NCI-H524 treated with DMSO at 0.1 percent for 48 hours (cell line): ENCODE measurements at regions not wholly inside any gene's neighbourhood (a gene's known extent, or its start where the extent isn't known, plus 50 kb on each side); places are given as distances from the start of the nearest gene placed in this dataset.

Experiments used
- DNase-seq: peaks from one replicate; lab custom pipeline; 2025; lab: John Stamatoyannopoulos, UW

GRCh38 chr2:104444889-104445288 is 409.0 kb upstream of the POU3F3 start:
- DNase-seq, result no peak

GRCh38 chr2:104447831-104448434 is 406.0 kb upstream of the POU3F3 start:
- no peak for DNase-seq

GRCh38 chr2:104448661-104449440 is 405.1 kb upstream of the POU3F3 start:
- DNase-seq, result no peak

GRCh38 chr2:104452558-104452957 is 401.4 kb upstream of the POU3F3 start:
- no peak for DNase-seq

GRCh38 chr2:104462731-104463130 is 391.2 kb upstream of the POU3F3 start:
- no peak for DNase-seq

- DNase-seq, result no peak
These were observed 387.9 kb upstream of the POU3F3 start for GRCh38 chr2:104465981-104466380.

- no peak for DNase-seq
These were observed 385.1 kb upstream of the POU3F3 start for GRCh38 chr2:104468846-104469245.

GRCh38 chr2:104472076-104472475 is 381.8 kb upstream of the POU3F3 start:
- DNase-seq, result no peak

- no peak for DNase-seq
These were observed 380.4 kb upstream of the POU3F3 start for GRCh38 chr2:104473546-104473945.

GRCh38 chr2:104474716-104475115 is 379.2 kb upstream of the POU3F3 start:
- DNase-seq, result no peak

- DNase-seq, result no peak
These were observed 377.8 kb upstream of the POU3F3 start for GRCh38 chr2:104476075-104476474.

GRCh38 chr2:104476563-104476988 is 377.3 kb upstream of the POU3F3 start:
- DNase-seq, result no peak

- DNase-seq, result no peak
These were observed 372.6 kb upstream of the POU3F3 start for GRCh38 chr2:104481341-104481740.

- DNase-seq, result no peak
These were observed 366.5 kb upstream of the POU3F3 start for GRCh38 chr2:104487366-104487765.

- DNase-seq, result no peak
These were observed 360.2 kb upstream of the POU3F3 start for GRCh38 chr2:104493698-104494097.

GRCh38 chr2:104501342-104501741 is 352.6 kb upstream of the POU3F3 start:
- no peak for DNase-seq

GRCh38 chr2:104501929-104502328 is 352.0 kb upstream of the POU3F3 start:
- DNase-seq, result no peak

- DNase-seq, result no peak
These were observed 351.0 kb upstream of the POU3F3 start for GRCh38 chr2:104502901-104503300.

- no peak for DNase-seq
These were observed 349.4 kb upstream of the POU3F3 start for GRCh38 chr2:104504331-104505073.

- no peak for DNase-seq
These were observed 335.7 kb upstream of the POU3F3 start for GRCh38 chr2:104518256-104518655.

GRCh38 chr2:104521247-104521646 is 332.7 kb upstream of the POU3F3 start:
- DNase-seq, result no peak

- no peak for DNase-seq
These were observed 330.0 kb upstream of the POU3F3 start for GRCh38 chr2:104523921-104524320.

GRCh38 chr2:104528101-104528500 is 325.8 kb upstream of the POU3F3 start:
- DNase-seq, result no peak
